Bronchial epithelial cell (primary cell): ENCODE measurements at regions not wholly inside any gene's neighbourhood (a gene's known extent, or its start where the extent isn't known, plus 50 kb on each side); places are given as distances from the start of the nearest gene placed in this dataset.
"Not testable (repeated sequence)": the region's sequence is repeated elsewhere in the genome, so short reads cannot be mapped to it uniquely, and the experiment has no call there.

Source experiments
- DNase-seq: peaks from one replicate; pipeline ENCODE4 v3.0.0-alpha.2; 2010; ENCODE audit warnings: low read depth
- FAIRE-seq: peaks from 2 replicates; lab custom pipeline; 2011; peaks lifted over from hg19 to GRCh38; lab: Jason Lieb, UNC
- H3K27me3 ChIP-seq: 2 replicates; pipeline ENCODE4 v1.5.1; 2011; ENCODE audit warnings: low read length; ENCODE audit not compliant: control insufficient read depth, insufficient read depth
- H3K36me3 ChIP-seq: 2 replicates; pipeline ENCODE4 v1.5.1; 2011; ENCODE audit warnings: low read length; ENCODE audit not compliant: control insufficient read depth, insufficient read depth
- H3K4me3 ChIP-seq: 2 replicates; pipeline ENCODE4 v1.5.1; 2011; ENCODE audit warnings: mild to moderate bottlenecking, low read depth, low read length, control low read depth
- TF ChIP-seq, protein P1 (sequence below): IDR thresholded peaks from 2 replicates; pipeline ENCODE4 v1.5.1; 2011; ENCODE audit warnings: mild to moderate bottlenecking, moderate library complexity, low read length, control low read depth, inconsistent platforms; ENCODE audit not compliant: insufficient read depth, severe bottlenecking

GRCh38 chr9:31908891-31909480, 475.5 kb upstream of the ACO1 start:
- DNase-seq: peak; percentile 56
- no peaks in the 10 kb centered on the region for H3K27me3 ChIP-seq

GRCh38 chr9:31912636-31913035, 471.8 kb upstream of the ACO1 start:
- FAIRE-seq (no peak), DNase-seq (no peak)
- TF ChIP-seq, protein P1, sequence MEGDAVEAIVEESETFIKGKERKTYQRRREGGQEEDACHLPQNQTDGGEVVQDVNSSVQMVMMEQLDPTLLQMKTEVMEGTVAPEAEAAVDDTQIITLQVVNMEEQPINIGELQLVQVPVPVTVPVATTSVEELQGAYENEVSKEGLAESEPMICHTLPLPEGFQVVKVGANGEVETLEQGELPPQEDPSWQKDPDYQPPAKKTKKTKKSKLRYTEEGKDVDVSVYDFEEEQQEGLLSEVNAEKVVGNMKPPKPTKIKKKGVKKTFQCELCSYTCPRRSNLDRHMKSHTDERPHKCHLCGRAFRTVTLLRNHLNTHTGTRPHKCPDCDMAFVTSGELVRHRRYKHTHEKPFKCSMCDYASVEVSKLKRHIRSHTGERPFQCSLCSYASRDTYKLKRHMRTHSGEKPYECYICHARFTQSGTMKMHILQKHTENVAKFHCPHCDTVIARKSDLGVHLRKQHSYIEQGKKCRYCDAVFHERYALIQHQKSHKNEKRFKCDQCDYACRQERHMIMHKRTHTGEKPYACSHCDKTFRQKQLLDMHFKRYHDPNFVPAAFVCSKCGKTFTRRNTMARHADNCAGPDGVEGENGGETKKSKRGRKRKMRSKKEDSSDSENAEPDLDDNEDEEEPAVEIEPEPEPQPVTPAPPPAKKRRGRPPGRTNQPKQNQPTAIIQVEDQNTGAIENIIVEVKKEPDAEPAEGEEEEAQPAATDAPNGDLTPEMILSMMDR: no peak
- Histone ChIP-seq H3K36me3 (no peaks in the 10 kb centered on the region), H3K27me3 (no peaks in the 10 kb centered on the region), H3K4me3 (no peak overlapping the region)

More at GRCh38 chr9:31908891-31909480, 475.5 kb upstream of the ACO1 start:
- Histone ChIP-seq H3K36me3 (no peaks in the 10 kb centered on the region), H3K4me3 (no peak overlapping the region)
- FAIRE-seq: no peak
- TF ChIP-seq, protein P1: no peak

DNA sequence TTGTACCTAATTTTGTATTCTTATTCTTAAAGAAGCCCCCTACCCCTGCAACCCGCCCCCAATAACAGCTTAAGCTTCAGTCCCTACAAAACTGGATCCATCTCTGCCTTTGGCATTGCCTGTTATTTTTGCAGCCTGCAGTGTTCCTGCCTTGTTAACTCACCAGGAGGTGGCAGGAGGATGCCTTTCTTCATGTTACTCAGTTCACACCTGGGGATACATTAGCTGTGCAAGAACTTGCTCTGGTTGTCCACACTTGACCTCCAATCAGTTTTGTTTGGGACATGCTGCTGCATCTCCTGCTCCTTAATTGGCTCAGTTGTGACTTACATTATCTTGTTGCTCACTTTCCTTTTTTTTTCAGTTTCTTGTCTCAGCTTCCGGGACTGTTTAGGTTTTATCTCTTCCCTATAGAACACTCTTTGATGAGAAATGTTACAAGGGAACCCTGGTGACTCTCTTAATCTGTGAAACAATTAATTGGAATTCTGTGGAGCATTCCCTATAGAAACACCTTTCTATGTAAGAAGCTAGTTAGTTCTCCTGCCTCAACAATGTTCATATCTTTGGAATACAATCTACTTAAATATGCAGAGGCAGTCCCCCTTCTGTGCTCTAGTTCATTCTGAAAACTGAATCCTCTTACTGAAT, 467.7 kb upstream of the ACO1 start:
- no peaks in the 10 kb centered on the region for H3K27me3 ChIP-seq
- DNase-seq: peak; percentile 18
- no peak overlapping the region for H3K4me3 ChIP-seq
- no peaks in the 10 kb centered on the region for H3K36me3 ChIP-seq
- FAIRE-seq: no peak
- TF ChIP-seq, protein P1: peak; percentile 21

GRCh38 chr9:31937737-31938136, 446.7 kb upstream of the ACO1 start:
- not testable (repeated sequence) for DNase-seq, H3K4me3 ChIP-seq, H3K36me3 ChIP-seq, FAIRE-seq, H3K27me3 ChIP-seq

DNA sequence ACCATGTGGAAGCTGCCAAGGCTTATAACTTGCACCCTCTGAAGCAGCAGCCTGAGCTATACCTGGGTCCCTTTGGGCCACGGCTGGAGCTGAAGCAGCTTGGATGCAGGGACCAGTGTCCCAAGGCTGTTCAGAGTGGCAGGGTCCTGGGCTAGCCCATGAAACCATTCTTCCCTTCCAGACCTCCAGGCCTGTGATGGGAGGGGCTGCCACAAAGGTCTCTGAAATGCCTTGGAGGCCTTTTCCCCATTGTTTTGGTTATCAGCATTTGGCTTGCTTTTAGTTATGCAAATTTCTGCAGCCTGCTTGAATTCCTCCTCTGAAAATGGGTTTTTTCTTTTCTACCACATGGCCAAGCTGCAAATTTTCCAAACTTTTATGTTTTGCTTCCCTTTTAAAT, 433.7 kb upstream of the ACO1 start:
- TF ChIP-seq, protein P1: no peak
- Histone ChIP-seq H3K27me3 (no peaks in the 10 kb centered on the region), H3K4me3 (no peak overlapping the region), H3K36me3 (no peaks in the 10 kb centered on the region)
- DNase-seq: no peak
- no peak for FAIRE-seq

DNA sequence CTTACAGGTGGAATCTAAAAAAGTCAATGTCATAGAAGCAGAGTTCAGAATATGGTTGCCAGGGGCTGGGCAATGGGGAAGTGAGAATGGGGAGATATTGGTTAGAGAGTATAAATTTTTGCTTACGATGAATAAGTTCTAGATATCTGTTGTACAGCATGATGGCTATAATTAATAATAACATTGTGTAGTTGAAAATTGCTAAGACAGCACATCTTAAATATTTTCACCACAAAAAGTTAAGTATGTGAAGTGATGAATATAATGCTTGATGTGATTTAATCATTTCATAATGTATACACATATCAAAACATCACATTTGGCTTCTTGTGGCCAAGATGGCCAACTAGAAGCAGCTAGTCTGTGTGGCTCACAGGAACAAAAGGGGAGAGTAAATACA, 425.9 kb upstream of the ACO1 start:
- no peaks in the 10 kb centered on the region for H3K36me3 ChIP-seq
- no peaks in the 10 kb centered on the region for H3K27me3 ChIP-seq
- DNase-seq: no peak
- H3K4me3 ChIP-seq: no peak overlapping the region
- TF ChIP-seq, protein P1: no peak
- FAIRE-seq: no peak
